ENCODE measurements at regions not wholly inside any gene's neighbourhood (a gene's known extent, or its start where the extent isn't known, plus 50 kb on each side); places are given as distances from the start of the nearest gene placed in this dataset.

DNA sequence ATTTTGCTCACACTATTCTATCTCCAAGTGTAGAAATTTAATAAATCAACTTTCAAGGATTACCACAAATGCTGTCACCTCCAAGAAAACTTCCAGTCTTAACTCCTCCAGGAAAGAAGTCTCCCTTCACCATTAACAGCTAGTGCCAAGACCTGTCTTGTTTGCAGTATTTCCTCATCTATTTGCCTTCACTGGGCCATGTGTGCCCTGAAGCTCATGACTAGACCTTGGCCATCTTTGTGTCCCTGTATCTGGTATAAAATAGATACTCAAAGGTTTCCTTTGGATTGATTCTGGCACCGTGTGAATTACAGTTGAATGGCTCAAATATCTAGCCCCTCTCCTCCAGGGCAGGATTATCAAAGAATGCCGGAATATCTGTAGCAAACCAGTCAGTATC is 346.7 kb upstream of the KLF4 start:
- intact Hi-C loops (cut with DNase I), result no loop called here
- DNase-seq, result no peak

DNA sequence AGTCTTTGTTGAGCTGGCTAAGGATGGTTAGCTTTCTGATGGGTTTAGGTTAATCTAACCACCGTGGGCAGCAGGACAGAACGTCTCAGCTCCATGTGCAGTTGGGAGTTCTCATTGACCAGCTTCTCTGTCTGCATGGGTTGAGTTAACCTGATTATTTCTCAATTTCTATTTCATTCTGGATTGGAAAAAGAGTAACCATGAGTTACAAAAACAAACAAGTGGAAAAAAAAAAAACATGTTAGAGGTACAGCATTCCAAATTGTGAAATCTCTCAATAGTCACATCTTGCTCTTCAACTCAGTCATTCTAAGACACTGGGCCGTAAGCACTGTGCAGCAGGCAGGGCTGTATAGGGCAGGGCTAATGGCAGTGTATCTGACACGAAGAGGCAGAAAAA is 343.7 kb upstream of the KLF4 start:
- no peaks in the 10 kb centered on the region for H3K9me3 ChIP-seq
- H3K4me1 ChIP-seq, result no peaks in the 10 kb centered on the region
- DNase-seq (no peak), ATAC-seq (peak in 1 of 2 donors; percentile 46)
- H3K27me3 ChIP-seq (ENCODE audit: low read depth), result peaks cover 6% of the 10 kb centered on the region
- peak overlapping the region; percentile 12 for H3K27ac ChIP-seq
- no peaks in the 10 kb centered on the region for H3K36me3 ChIP-seq
- no peak overlapping the region for H3K4me3 ChIP-seq
- intact Hi-C loops (cut with DNase I), result no loop called here
- TF ChIP-seq, protein P1, sequence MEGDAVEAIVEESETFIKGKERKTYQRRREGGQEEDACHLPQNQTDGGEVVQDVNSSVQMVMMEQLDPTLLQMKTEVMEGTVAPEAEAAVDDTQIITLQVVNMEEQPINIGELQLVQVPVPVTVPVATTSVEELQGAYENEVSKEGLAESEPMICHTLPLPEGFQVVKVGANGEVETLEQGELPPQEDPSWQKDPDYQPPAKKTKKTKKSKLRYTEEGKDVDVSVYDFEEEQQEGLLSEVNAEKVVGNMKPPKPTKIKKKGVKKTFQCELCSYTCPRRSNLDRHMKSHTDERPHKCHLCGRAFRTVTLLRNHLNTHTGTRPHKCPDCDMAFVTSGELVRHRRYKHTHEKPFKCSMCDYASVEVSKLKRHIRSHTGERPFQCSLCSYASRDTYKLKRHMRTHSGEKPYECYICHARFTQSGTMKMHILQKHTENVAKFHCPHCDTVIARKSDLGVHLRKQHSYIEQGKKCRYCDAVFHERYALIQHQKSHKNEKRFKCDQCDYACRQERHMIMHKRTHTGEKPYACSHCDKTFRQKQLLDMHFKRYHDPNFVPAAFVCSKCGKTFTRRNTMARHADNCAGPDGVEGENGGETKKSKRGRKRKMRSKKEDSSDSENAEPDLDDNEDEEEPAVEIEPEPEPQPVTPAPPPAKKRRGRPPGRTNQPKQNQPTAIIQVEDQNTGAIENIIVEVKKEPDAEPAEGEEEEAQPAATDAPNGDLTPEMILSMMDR (IDR thresholded peaks at IDR 0.05), result no peak

More for the DNA sequence above, 346.7 kb upstream of the KLF4 start:
- Histone ChIP-seq H3K4me1 (no peaks in the 10 kb centered on the region), H3K27me3 (ENCODE audit: low read depth) (peaks cover 9% of the 10 kb centered on the region), H3K36me3 (no peaks in the 10 kb centered on the region), H3K27ac (no peak overlapping the region), H3K9me3 (no peaks in the 10 kb centered on the region), H3K4me3 (no peak overlapping the region)
- TF ChIP-seq, protein P1 (IDR thresholded peaks at IDR 0.05), result no peak
- no peak for ATAC-seq

DNA sequence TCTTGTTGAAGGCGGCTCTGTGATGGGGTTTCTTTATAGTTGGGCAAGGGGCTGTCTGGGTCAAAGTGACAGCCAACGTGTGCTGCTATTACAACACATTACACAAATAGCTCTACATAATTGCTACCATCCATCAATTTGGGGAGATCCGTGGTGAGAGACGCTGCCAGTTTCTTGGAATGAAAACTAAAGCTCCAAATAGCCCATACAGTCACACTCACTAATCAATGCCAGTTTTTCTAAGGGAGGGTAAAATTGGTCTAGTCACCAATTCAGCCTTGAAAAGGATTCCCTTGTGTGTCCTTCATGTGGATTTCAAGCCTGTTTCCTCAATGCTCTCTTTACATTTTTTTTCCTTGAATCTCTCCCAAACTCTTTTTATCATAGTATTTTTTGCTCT is 343.3 kb upstream of the KLF4 start:
- H3K4me1 ChIP-seq, result no peaks in the 10 kb centered on the region
- DNase-seq (no peak), ATAC-seq (no peak)
- H3K27ac ChIP-seq, result peak overlapping the region; percentile 12
- H3K4me3 ChIP-seq, result no peak overlapping the region
- intact Hi-C loops (cut with DNase I), result no loop called here
- no peaks in the 10 kb centered on the region for H3K9me3 ChIP-seq
- H3K36me3 ChIP-seq, result no peaks in the 10 kb centered on the region
- peaks cover 6% of the 10 kb centered on the region for H3K27me3 ChIP-seq (ENCODE audit: low read depth)
- TF ChIP-seq, protein P1 (IDR thresholded peaks at IDR 0.05), result no peak

DNA sequence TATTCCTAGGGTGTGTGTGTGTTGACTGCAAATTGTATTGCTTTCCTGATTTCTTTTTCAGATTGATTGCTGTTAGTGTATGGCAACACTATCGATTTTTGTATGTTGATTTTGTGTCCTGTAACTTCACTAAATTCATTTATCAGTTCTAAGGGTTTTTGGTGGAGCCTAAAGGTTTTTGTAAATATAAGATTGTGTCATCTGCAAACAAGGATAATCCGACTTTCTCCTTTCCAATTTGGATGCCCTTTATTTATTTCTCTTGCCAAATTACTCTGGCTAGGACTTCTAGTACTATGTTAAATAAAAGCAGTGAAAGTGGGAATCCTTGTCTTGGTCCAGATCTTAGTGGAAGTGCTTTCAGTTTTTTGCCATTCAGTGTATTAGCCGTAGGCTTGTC is 340.9 kb upstream of the KLF4 start:
- TF ChIP-seq, protein P1 (IDR thresholded peaks at IDR 0.05), result no peak
- ATAC-seq (no peak), DNase-seq (no peak)
- H3K36me3 ChIP-seq, result no peaks in the 10 kb centered on the region
- peaks cover under 1% of the 10 kb centered on the region for H3K27me3 ChIP-seq (ENCODE audit: low read depth)
- H3K27ac ChIP-seq, result no peak overlapping the region
- H3K4me3 ChIP-seq, result no peak overlapping the region
- no peaks in the 10 kb centered on the region for H3K4me1 ChIP-seq
- no peaks in the 10 kb centered on the region for H3K9me3 ChIP-seq
- intact Hi-C loops (cut with DNase I), result no loop called here

DNA sequence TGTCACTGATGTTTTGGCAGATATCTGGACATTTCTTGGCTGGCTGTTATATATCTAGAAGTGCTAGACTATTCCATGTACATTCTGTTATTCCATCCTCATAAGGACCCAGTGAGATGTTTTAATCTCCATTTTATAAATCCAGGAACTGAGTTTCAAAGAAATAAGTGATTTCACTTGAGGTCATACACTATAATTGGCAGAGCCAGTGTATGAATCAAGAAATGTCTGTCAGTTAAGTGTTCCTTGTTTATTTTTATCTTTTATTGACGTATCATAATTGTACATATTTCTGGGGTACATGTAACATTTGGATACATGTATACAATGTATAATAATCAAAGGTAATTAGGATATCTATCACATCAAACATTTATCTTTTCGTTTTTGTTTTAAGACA is 338.3 kb upstream of the KLF4 start:
- intact Hi-C loops (cut with DNase I), result no loop called here

More for the DNA sequence above, 338.3 kb upstream of the KLF4 start:
- Histone ChIP-seq H3K9me3 (no peaks in the 10 kb centered on the region), H3K36me3 (no peaks in the 10 kb centered on the region), H3K27me3 (ENCODE audit: low read depth) (peaks cover 24% of the 10 kb centered on the region), H3K4me3 (no peak overlapping the region), H3K4me1 (no peaks in the 10 kb centered on the region), H3K27ac (no peak overlapping the region)
- no peak for DNase-seq
- no peak for ATAC-seq
- TF ChIP-seq, protein P1 (IDR thresholded peaks at IDR 0.05), result no peak

Measured in lower lobe of right lung (tissue), 2 donors.